GOT3 (cell line): ENCODE measurements at regions not wholly inside any gene's neighbourhood (a gene's known extent, or its start where the extent isn't known, plus 50 kb on each side); places are given as distances from the start of the nearest gene placed in this dataset.

Experiments used
- DNase-seq: peaks from one replicate; lab custom pipeline; 2025; ENCODE audit warnings: mixed read lengths; lab: John Stamatoyannopoulos, UW

DNA sequence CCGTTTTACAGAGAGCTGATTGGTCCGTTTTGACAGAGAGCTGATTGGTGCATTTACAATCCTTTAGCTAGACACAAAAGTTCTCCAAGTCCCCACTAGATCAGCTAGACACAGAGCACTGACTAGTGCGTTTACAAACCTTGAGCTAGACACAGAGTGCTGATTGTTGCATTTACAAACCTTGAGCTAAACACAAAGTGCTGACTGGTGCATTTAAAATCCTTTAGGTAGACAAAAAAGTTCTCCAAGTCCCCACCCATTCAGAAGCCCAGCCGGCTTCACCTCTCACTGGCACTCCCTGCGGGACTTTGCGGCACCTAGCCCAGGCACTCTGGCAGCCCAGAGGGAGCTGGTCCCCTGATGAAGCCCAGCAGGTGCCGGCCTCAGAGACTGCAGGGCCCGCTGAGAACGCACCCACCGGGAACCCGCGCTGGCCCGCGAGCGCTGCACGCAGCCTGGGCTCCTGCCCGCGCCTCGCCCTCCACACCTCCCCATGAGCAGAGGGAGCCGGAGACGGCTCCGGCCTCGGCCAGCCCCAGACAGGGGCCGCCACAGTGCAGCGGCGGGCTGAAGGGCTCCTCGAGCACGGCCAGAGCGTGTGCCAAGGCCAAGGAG lies 508.1 kb upstream of the CHAC2 start:
- no peak for DNase-seq

DNA sequence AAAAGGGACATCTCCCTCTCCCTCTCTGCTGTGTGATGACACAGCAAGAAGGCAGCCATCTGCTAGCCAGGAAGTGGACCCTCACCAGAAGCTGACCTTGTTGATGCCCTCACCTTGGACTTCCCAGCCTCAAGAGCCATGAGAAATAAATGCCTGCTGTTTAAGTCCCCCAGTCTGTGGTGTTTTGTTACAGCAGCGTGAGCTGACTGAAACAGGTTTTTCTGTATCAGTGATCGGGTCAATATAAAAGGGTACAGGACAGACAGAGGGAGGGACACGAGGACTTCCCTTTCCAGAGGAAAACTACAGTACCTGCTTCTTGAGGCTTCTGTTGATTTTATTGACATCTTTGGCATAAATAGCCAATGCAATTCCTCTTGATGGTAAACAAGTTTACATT lies 510.3 kb upstream of the CHAC2 start:
- DNase-seq, result no peak

DNA sequence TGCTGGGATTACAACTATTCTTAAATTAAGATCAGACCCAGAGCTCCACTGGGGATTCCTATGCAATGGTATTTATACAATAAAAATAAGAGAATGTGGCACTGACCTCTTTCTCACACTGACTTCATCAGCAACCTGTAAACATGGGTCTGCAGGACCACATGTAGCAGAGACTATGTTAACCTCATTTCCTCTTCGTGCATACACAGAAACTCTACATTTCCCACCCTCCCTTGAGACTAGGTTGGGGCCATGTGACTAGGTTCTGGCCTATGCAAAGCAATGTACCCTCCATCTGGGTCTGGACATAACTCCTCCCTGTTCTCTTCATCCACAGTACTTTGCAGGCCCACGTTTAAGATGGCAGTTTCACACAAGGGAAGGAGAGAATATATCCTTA lies 514.4 kb upstream of the CHAC2 start:
- no peak for DNase-seq

DNA sequence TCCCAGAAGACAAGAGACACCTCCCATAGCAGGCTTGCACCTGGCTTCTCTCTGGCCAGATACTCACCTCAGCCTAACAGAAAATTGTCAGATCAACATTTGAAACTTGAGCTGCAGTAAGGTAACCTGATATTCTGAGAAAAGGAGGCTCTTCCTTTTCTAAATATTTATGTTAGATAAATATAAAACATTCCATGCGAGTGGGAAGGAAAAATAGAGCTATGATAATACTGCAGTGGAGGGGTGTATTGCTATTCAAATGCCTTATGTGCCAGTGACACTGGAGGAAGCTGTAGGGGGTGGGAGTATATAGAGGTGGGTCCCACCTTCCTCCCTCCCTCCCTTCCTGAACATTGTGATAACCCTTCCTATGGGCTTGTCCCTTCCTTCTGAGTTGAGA lies 515.5 kb upstream of the CHAC2 start:
- no peak for DNase-seq

DNA sequence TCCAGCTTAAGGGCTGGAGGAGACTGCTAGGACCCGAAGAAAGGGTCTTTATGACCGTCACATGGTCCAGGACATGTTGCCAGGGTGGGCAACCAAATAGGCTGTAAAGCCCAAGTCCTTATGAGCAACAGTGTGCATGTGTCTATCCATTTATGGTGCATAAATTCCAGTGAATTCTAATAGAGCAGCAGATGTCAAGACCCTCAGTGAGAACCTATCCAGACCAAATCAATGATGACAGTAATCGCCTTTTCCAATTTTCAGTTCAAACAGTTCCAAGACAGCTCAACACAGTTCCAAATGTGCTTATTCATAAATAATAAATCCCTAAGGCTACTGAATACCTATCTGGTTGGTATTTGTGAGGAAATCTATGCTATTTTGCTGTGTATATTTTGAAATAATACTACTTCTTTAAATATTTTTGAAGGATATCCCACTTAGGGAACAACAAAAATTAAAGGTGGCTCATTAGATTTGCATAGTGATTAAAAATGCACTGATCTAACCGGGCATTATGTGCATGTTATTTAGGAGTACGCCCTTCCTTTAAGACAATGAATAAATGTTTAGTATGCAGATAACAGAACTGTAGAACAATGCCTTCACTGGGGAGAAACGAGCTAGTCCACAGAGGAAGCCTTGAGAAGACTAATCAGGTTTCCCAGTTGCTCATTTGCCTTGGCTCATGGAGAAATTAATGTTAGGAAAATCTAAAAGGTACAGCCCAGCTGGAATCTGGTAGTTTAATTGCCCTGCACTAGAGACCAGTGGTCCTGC lies 519.5 kb upstream of the CHAC2 start:
- no peak for DNase-seq

DNA sequence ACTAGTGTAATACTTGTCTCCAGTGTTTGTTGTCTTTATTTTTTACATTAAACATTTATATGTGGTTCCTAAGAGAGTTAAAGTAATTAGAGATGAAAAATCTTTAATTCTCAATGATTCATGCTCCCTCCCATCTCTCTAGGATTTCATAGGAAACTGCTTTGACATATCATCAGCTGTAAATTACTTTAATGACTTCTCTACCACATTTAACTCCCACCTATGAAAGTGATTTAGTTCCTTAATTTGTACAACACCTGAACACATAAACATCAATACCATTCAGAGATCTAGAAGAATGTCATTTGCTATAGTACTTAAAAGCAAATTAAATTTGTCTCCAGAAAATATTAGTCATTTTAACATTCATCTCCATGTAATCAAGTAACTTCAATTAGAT lies 524.2 kb upstream of the CHAC2 start:
- DNase-seq, result no peak

DNA sequence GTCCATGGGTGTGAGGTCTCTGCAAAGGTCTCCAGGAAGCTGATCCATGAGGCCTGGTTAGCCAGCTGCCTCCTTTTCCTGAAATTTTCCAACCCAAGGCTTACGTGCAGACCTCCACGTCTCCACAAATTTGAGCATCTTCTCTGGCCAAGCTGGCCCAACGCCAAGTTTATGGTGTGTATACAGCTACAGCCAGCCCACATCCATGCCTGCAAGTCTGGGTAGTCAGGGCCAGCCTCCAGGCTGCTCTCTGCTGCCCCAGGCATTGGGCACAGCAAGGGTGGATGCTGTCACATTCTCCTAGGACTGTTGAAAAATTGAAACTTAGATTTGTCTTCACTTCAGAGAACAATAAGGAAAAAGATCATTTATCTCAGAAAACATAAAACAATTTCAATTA lies 525.5 kb upstream of the CHAC2 start:
- no peak for DNase-seq

DNA sequence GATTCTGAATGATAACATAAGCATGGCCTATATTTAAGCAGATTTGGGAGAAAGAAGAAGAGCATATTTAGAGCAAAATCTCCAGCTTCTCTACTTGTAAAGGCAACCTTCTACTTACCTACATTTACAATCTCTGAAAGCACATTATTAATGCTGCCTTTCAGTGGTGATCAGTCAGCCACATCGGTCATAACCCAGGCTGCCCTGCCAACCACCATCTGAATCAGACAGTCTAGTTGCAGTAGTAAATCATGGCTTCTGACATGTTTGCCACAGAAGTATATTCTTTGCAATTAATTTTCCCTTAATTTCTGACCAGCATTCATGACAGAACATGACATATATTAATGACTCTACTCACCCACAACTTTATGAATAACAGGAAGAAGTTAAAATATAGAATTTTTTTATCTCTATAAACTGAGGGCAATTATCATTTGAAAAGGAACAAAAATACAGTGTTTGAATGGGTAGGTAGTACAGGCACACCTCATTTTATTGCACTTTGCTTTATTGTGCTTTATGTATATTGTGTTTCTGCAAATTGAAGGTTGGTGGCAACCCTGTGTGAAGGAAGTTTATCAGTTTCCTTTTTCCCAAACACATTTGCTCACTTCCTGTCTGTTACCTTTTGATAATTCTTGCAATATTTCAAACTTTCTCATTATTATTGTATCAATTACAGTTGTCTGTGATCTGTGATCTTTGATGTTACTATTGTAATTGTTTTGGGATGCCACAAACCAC lies 531.6 kb upstream of the CHAC2 start:
- no peak for DNase-seq

DNA sequence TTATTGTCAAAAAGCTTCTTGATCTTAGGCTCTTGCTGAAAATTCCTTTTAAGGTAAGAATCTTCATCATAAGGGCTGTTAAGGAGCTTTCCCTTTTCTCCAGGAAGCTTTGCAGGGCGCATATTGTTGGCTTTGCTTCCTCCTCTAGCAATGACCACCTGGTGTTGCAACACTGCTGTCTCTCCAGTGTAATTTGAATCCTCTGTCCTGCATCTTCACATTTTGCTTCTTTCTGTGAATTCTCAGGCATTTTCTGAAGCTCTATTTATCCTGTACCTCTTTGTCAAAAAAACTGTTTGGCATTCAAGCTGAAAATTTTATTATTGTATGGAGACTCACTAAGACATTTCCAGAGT lies 533.1 kb upstream of the CHAC2 start:
- no peak for DNase-seq

DNA sequence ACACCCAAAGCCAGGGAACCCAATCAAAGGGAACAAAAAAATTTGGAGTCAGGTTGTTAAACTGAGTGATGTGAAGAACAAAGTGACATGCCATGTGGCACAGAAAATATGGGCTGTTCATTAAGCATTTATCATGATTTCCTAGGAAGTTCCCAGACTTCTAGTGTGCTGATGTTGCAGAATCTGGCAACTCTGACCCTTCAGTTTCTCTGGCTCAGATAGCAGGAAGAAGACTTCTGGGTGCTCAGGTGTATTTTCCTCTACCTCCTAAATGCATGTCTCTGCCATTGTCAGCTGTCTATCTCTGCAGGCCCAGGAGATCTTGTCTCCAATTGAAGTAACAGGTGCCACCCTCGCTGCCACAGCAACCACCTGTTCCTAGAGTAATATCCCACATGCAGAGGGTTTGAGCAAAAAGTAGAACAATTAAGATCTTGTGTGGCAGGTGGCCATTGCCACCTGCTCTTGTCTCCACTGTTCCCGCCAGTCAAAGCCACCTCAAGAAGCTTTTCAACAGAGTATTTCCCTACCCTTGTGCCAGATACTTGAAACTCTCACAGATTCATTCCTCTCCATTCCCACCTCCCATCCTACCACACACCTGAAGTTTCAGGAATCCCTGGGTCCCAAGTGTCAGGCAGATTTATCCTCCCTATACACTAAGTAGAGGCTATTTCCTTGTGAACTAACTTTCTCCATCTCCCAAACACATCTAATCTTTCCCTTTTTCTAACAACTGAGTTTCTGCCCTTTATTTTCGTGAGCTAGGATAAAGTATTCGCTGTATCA lies 533.7 kb upstream of the CHAC2 start:
- no peak for DNase-seq

DNA sequence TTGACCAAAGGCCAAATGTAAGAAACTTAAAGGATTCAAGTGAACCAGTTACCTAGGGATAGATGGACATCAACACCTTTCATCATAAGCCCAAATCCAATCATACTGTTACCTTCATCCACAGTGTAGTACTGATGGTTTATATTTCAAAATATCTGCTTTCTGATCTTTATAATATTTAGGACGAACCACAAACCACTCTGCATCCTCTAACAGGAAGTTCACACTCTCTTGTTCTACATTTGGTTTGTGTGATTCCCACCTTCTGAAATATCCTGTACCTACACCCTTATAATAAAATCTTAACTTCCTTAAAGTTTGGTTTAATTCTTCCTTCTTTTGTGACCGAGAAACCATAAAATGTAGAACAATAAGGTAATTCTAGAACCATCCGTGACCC lies 535.7 kb upstream of the CHAC2 start:
- DNase-seq, result no peak

DNA sequence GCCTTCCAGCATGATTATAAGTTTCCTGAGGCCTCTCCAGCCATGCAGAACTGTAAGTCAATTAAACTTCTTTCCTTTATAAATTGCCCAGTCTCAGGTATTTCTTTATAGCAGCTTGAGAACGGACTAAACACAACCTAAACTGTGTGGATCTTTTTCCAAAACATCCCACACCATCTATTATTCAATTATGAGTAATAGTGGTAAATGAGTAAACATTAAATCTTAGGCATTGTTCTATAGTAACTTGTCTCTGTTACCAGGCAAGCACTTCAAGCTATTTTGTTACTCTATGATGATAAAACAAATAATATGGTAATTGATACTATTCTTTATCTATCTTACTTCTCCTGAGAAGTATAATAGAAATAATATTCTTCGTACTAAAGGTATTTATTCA lies 536.9 kb upstream of the CHAC2 start:
- no peak for DNase-seq

DNA sequence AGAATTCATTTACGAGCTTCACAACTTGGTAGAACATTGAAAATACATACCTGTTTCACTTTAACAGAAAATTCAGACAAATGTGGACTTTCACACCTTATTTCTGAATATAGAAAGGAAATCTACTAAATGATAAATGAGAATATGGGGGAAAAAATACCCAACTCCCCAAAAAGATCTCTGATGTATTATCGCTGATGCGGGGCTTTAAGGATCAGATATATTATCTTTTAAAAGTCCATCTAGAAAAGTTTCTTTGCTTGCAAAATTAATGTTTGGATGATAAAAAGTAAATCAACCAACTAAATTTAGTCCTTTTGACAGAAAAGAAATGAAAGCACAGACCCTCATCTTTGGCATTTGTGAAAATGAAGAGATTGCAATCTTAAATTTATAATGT lies 540.1 kb upstream of the CHAC2 start:
- DNase-seq, result no peak

DNA sequence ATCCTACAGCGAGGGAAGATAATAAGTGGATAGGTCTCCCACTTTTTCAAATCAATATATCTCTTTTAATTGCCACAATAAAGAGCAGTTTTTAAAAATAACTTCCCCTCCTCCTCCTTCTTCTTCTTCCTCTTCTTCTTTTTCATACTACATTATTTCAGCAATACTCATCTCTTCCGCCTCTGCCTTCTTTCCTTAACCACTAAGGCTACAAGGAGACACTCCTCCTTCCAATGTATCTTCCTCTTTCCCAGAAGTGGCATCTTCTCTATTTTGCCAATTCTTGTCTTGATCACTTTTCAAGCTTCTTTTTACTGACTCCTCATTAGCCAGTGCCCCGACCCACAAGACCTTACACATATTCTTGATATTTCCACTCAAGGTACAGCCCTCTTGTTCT lies 546.6 kb upstream of the CHAC2 start:
- DNase-seq, result no peak

DNA sequence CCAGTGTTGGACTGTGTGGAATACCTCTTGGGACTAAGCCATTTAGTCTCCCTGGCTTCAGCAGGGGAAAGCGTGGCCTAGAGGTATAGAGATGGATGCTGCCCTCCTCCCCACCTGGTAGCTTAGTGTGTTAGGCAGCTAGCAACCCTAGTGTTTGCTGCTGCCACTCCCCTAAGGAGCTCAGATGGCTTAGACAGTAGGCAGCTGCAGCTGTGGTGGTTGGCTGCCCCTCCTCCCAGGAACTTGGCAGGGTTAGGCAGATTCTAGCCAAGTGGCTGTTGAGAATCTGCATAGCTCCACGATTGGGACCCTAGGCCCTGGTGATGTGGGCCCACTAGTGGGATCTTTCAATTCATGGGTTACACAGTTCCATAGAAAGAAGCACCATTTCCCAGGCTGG lies 550.4 kb upstream of the CHAC2 start:
- no peak for DNase-seq

DNA sequence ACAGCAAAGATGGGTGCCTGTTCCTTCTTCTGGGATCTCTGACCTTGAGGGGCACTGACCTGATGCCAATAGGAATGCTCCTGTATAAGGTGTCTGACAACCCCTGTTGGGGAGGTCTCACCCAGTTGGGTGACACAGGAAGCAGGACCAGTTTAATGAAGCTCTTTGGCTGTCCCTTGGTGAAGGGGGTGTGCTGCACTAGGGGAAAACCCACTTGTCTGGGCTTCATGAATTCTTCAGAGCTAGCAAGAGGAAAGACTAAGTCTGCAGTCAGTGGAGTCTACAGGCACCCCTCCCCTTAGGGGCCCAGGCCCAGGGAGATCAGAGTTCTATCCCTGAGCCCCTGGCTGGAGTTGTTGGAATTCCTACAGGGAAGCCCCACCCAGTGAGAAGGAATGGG lies 550.8 kb upstream of the CHAC2 start:
- no peak for DNase-seq

DNA sequence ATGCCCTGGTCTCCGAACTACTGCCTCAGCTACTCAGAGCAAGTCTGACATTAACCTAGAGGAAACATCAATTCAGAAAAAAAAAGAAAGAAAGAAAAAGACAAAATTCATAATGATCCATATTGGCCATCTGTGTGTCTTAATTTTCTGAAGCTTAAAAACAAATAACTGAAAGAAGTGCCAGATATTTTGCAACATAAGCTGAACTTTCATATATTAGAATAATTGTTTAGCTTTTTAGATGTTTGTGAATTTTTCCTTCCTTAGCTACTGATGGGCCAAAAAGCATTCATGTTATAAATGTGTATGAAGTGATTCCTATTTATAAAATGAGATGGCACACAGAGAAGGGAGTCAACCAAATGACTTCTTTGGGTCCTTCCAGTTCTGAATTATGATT lies 555.0 kb upstream of the CHAC2 start:
- DNase-seq, result no peak

DNA sequence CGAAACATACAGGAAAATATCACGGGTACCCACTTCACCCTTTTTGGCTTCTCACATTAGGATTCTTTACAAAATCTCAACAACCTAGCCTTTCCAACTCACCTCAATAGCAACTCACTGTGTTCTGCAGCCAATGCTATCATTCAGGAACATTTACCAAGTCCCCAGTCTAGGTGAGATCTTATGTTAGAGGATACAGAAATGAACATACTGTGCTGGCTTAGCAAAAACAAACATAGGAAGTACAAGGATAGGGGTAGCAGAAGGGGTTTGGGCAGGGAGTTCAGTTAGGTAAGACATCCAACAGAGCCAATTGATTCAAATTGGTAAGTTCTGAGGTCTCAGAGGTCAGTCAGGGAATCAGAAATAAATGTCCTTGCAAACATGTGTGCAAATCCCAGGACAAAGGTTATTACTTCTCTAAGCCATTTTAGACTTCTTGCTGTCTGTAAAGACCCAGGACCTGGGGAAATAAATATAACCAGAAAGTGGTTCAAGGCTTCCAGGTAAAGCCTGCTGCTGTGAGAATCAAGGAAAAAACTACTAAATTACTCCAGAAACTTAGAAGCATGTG lies 556.3 kb upstream of the CHAC2 start:
- DNase-seq, result no peak

DNA sequence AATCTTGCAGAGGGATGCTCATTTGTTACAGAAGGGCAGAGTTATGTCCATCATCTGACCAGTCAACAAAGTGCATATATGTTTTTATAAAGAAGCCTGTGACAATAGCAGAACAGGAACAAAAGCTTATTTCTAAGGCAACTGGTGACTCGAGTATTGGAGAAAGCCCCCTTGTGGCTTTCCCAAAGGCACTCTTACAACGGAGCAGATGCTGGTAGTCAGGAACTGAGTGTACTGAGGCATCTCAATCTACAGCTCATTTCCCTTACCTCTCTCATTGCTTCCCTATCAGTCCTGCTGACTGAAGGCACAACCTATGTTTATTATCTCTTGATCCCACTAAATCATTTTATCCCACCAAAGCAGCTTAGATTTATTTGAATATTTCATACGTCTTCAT lies 557.1 kb upstream of the CHAC2 start:
- no peak for DNase-seq

DNA sequence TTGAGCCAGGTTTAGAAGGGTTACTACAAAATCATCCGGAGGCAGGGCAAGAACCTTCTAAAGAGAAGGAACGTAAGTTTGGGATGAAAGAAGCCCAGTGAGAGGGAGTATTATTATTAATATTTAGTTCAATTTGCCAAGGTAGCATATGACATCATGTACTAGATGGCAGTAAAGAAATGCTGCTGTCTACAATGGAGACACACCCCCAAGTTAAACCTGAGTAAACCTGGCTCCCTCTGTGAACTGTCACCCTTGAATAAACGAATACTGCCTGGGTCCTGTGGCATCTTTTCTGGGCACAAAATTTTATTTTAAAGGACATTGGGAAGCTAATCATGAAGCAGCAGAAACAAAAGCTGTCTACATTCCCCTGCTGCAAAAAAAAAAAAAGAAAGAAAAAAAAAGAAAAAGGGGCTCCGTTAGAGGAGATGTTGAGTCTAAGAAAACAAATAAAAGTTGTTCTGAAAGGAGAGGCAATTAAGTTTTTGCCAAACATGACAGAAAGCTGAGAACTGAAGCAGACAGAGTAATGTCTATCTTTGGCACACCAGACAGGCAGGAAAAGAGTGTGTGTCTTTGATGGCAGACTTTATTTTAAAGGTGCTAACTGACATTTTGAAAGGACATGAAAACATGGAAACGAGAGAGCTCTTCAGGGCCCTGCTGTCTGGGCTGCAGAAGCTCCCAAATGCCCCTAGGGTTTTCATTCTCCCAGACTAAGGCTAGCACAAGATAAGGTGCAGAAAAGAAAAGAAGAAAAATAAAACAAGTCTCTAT lies 557.7 kb upstream of the CHAC2 start:
- no peak for DNase-seq

DNA sequence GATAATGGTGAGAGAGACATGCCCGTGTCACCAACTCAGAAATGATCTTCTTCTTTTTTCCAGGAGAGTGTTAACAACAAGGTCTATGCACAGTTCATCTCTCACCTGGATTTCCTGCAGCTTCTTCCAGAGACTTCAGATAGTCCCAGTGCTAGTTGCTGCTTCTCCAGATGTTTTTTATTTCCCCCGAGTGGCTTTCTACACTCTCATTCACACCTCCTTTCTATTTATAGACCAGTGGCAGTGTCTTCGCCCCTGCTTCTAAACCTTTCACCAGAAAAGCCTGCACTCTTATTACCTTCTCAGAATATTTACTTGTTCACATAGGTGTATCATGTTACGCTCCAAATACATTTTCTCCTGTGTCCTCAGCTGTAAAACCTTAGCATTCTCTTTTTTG lies 558.8 kb upstream of the CHAC2 start:
- no peak for DNase-seq
